ENCODE measurements at regions not wholly inside any gene's neighbourhood (a gene's known extent, or its start where the extent isn't known, plus 50 kb on each side); places are given as distances from the start of the nearest gene placed in this dataset.
"Not testable (repeated sequence)": the region's sequence is repeated elsewhere in the genome, so short reads cannot be mapped to it uniquely, and the experiment has no call there.

DNA sequence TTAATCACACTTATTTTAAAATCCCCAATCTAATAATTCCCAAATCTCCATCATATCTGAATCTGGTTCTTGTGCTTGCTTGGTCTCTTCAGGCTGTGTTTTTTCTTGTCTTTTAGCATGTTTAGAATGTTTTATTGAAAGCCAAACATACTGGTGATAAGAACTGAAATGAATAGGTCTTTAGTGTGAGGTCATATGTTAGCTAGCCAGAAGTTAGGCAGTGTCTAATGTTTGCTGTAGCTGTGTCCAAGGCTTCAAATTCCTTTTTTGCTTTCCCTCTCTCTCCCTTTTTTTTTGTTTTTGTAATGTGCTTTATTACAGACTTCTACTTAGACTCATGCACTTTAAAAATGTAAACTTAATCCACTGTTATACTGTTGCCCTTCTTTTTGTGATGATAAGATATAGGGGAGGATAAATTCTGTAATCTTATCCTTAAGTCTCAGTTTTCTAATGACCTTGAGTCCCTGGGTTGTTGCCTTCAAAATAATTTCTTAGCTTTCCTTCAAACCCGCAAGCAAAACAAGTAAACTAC lies 725.1 kb downstream of the BRINP3 start:
- Histone ChIP-seq H4K8ac (ENCODE audit: low read depth, low read length) (no peak overlapping the region), H2BK5ac (ENCODE audit: low read depth, low read length, poor library complexity) (no peak overlapping the region), H4K91ac (ENCODE audit: low read depth, low read length) (no peak overlapping the region), H3K14ac (ENCODE audit: low read length) (no peak overlapping the region), H2BK120ac (ENCODE audit: insufficient read depth, low read length, poor library complexity) (no peak overlapping the region), H3K4me3 (ENCODE audit: low read depth, low read length) (no peak overlapping the region), H2AFZ (ENCODE audit: insufficient read depth, low read length, poor library complexity) (no peak overlapping the region), H3K36me3 (ENCODE audit: control insufficient read depth in 1 of 2, insufficient read depth in 2 of 2, low read length in 2 of 2) (no peaks in the 10 kb centered on the region), H3K79me2 (ENCODE audit: control insufficient read depth, insufficient read depth, low read length, poor library complexity) (no peaks in the 10 kb centered on the region), H3K23ac (ENCODE audit: low read length) (no peak overlapping the region), H3K79me1 (ENCODE audit: low read length) (no peaks in the 10 kb centered on the region), H3K9me3 (ENCODE audit: insufficient read depth, low read depth, low read length) (no peaks in the 10 kb centered on the region), H3K4me1 (ENCODE audit: control insufficient read depth in 1 of 2, insufficient read depth in 2 of 2, low read length in 2 of 2) (no peaks in the 10 kb centered on the region), H3K27me3 (ENCODE audit: insufficient read depth, low read length) (no peaks in the 10 kb centered on the region), H3K9ac (ENCODE audit: low read length) (no peak overlapping the region), H3K27ac (ENCODE audit: low read depth, low read length) (no peak overlapping the region), H3K4me2 (ENCODE audit: low read length) (no peak overlapping the region), H3K4ac (ENCODE audit: low read depth, low read length) (no peak overlapping the region), H3K18ac (ENCODE audit: low read length) (no peak overlapping the region), H2AK5ac (ENCODE audit: low read length) (no peak overlapping the region), H4K12ac (ENCODE audit: low read depth, low read length) (no peak overlapping the region), H2BK12ac (ENCODE audit: low read length) (no peak overlapping the region)
- whole genome bisulfite sequencing (ENCODE audit: extremely low coverage, insufficient coverage, insufficient read length): no CpG with 5 or more reads among the region's 1 CpG
- no peak for DNase-seq

DNA sequence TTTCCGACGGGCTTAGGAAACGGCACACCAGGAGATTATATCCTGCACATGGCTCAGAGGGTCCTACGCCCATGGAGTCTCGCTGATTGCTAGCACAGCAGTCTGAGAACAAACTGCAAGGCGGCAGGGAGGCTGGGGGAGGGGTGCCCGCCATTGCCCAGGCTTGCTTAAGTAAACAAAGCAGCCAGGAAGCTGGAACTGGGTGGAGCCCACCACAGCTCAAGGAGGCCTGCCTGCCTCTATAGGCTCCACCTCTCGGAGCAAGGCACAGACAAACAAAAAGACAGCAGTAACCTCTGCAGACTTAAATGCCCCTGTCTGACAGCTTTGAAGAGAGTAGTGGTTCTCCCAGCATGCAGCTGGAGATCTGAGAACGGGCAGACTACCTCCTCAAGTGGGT lies 722.6 kb downstream of the BRINP3 start:
- H3K4me3 ChIP-seq (ENCODE audit: low read depth, low read length); H3K36me3 ChIP-seq (ENCODE audit: control insufficient read depth in 1 of 2, insufficient read depth in 2 of 2, low read length in 2 of 2); DNase-seq; H4K12ac ChIP-seq (ENCODE audit: low read depth, low read length); H3K23ac ChIP-seq (ENCODE audit: low read length); H3K4me2 ChIP-seq (ENCODE audit: low read length); H3K4ac ChIP-seq (ENCODE audit: low read depth, low read length); H3K14ac ChIP-seq (ENCODE audit: low read length); H2BK5ac ChIP-seq (ENCODE audit: low read depth, low read length, poor library complexity); H3K18ac ChIP-seq (ENCODE audit: low read length); H3K27me3 ChIP-seq (ENCODE audit: insufficient read depth, low read length); H3K79me2 ChIP-seq (ENCODE audit: control insufficient read depth, insufficient read depth, low read length, poor library complexity); H4K8ac ChIP-seq (ENCODE audit: low read depth, low read length); H3K9me3 ChIP-seq (ENCODE audit: insufficient read depth, low read depth, low read length); H2BK120ac ChIP-seq (ENCODE audit: insufficient read depth, low read length, poor library complexity); H3K4me1 ChIP-seq (ENCODE audit: control insufficient read depth in 1 of 2, insufficient read depth in 2 of 2, low read length in 2 of 2); H2AFZ ChIP-seq (ENCODE audit: insufficient read depth, low read length, poor library complexity); H3K27ac ChIP-seq (ENCODE audit: low read depth, low read length); H3K79me1 ChIP-seq (ENCODE audit: low read length); H4K91ac ChIP-seq (ENCODE audit: low read depth, low read length); H2BK12ac ChIP-seq (ENCODE audit: low read length); H3K9ac ChIP-seq (ENCODE audit: low read length); H2AK5ac ChIP-seq (ENCODE audit: low read length): not testable (repeated sequence)
- no CpG with 5 or more reads among the region's 9 CpGs for WGBS (ENCODE audit: extremely low coverage, insufficient coverage, insufficient read length)

DNA sequence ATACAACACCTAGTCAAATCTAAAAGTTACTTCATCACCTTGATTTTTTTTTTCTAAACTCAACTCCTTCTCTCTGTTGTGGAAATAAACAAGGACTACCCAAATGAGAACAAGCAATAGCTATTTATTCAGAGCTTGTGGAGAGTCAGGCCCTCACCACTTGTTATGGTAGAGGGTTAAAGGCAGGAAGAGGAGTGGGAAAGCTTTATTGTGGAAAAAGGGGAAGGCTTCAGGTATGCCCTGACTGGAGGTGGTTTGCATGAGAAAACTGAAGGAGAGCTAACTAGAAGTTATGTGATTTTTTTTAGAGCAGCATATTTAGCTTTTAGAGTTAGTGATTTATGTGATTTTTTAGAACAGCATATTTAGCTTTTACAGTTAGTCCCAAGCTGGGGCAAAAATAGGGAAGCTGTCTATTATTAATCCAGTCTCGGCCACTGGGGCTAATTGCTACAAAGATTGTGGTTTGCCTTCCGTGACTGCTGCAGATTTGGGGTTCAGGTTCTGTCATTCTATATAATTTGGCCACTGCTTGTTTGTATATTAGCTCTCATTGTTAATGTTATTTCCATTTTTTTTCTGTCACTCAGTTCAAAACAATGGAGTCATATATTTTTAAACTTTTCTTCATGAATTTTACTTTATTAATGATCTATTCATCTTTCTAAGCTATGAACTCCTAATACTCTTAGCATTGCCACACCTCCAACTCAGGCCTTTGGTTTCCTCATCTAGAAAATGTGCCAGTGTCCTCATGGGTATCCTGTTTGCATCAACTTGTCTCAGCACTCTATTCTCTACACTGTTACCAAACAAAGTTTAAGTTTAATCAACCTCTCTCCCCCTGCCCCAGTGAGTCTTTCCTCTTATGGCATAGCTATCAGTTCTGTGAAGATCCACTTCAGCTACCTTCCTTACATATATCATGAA lies 713.0 kb downstream of the BRINP3 start:
- Histone ChIP-seq H3K4me3 (ENCODE audit: low read depth, low read length) (no peak overlapping the region), H3K14ac (ENCODE audit: low read length) (no peak overlapping the region), H3K4me1 (ENCODE audit: control insufficient read depth in 1 of 2, insufficient read depth in 2 of 2, low read length in 2 of 2) (no peaks in the 10 kb centered on the region), H2AFZ (ENCODE audit: insufficient read depth, low read length, poor library complexity) (no peak overlapping the region), H3K9me3 (ENCODE audit: insufficient read depth, low read depth, low read length) (no peaks in the 10 kb centered on the region), H4K8ac (ENCODE audit: low read depth, low read length) (no peak overlapping the region), H3K79me1 (ENCODE audit: low read length) (no peaks in the 10 kb centered on the region), H3K27ac (ENCODE audit: low read depth, low read length) (no peak overlapping the region), H3K18ac (ENCODE audit: low read length) (no peak overlapping the region), H3K36me3 (ENCODE audit: control insufficient read depth in 1 of 2, insufficient read depth in 2 of 2, low read length in 2 of 2) (no peaks in the 10 kb centered on the region), H3K9ac (ENCODE audit: low read length) (no peak overlapping the region), H3K4me2 (ENCODE audit: low read length) (no peak overlapping the region), H3K79me2 (ENCODE audit: control insufficient read depth, insufficient read depth, low read length, poor library complexity) (no peaks in the 10 kb centered on the region), H2BK12ac (ENCODE audit: low read length) (no peak overlapping the region), H4K91ac (ENCODE audit: low read depth, low read length) (no peak overlapping the region), H3K4ac (ENCODE audit: low read depth, low read length) (no peak overlapping the region), H2AK5ac (ENCODE audit: low read length) (no peak overlapping the region), H3K27me3 (ENCODE audit: insufficient read depth, low read length) (no peaks in the 10 kb centered on the region), H2BK120ac (ENCODE audit: insufficient read depth, low read length, poor library complexity) (no peak overlapping the region), H3K23ac (ENCODE audit: low read length) (no peak overlapping the region), H4K12ac (ENCODE audit: low read depth, low read length) (no peak overlapping the region), H2BK5ac (ENCODE audit: low read depth, low read length, poor library complexity) (no peak overlapping the region)
- WGBS (ENCODE audit: extremely low coverage, insufficient coverage, insufficient read length): no CpG with 5 or more reads among the region's 2 CpGs
- no peak for DNase-seq

DNA sequence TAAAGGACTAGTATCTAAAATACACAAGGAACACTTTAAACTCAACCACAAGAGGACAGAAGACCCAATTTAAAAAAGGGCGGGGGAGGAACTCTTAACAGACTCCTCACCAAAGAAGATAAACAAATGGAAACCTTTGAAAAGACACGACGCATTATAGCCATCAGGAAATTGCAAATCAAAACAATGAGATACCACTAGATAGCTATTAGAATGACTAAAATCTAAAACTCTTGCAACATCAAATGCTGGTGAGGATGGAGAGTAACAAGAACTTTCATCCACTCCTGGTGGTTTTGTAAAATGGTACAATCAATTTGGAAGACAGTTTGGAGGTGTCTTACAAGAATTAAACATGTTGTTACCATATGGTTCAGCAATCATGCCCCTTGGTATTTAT lies 708.2 kb downstream of the BRINP3 start:
- Histone ChIP-seq H3K23ac (ENCODE audit: low read length) (no peak overlapping the region), H3K9me3 (ENCODE audit: insufficient read depth, low read depth, low read length) (no peaks in the 10 kb centered on the region), H2BK12ac (ENCODE audit: low read length) (no peak overlapping the region), H3K4me1 (ENCODE audit: control insufficient read depth in 1 of 2, insufficient read depth in 2 of 2, low read length in 2 of 2) (no peaks in the 10 kb centered on the region), H2BK5ac (ENCODE audit: low read depth, low read length, poor library complexity) (no peak overlapping the region), H4K12ac (ENCODE audit: low read depth, low read length) (no peak overlapping the region), H3K4ac (ENCODE audit: low read depth, low read length) (no peak overlapping the region), H3K4me2 (ENCODE audit: low read length) (no peak overlapping the region), H3K79me1 (ENCODE audit: low read length) (no peaks in the 10 kb centered on the region), H3K27ac (ENCODE audit: low read depth, low read length) (no peak overlapping the region), H3K9ac (ENCODE audit: low read length) (no peak overlapping the region), H3K4me3 (ENCODE audit: low read depth, low read length) (no peak overlapping the region), H4K8ac (ENCODE audit: low read depth, low read length) (no peak overlapping the region), H4K91ac (ENCODE audit: low read depth, low read length) (no peak overlapping the region), H2AFZ (ENCODE audit: insufficient read depth, low read length, poor library complexity) (no peak overlapping the region), H2BK120ac (ENCODE audit: insufficient read depth, low read length, poor library complexity) (no peak overlapping the region), H3K79me2 (ENCODE audit: control insufficient read depth, insufficient read depth, low read length, poor library complexity) (no peaks in the 10 kb centered on the region), H3K14ac (ENCODE audit: low read length) (no peak overlapping the region), H2AK5ac (ENCODE audit: low read length) (no peak overlapping the region), H3K36me3 (ENCODE audit: control insufficient read depth in 1 of 2, insufficient read depth in 2 of 2, low read length in 2 of 2) (no peaks in the 10 kb centered on the region), H3K18ac (ENCODE audit: low read length) (no peak overlapping the region), H3K27me3 (ENCODE audit: insufficient read depth, low read length) (no peaks in the 10 kb centered on the region)
- WGBS (ENCODE audit: extremely low coverage, insufficient coverage, insufficient read length): no CpG with 5 or more reads among the region's 3 CpGs
- no peak for DNase-seq

Data from trophoblast cell (in vitro differentiated cells and primary cell).